ENCODE measurements at regions not wholly inside any gene's neighbourhood (a gene's known extent, or its start where the extent isn't known, plus 50 kb on each side); places are given as distances from the start of the nearest gene placed in this dataset.

DNA sequence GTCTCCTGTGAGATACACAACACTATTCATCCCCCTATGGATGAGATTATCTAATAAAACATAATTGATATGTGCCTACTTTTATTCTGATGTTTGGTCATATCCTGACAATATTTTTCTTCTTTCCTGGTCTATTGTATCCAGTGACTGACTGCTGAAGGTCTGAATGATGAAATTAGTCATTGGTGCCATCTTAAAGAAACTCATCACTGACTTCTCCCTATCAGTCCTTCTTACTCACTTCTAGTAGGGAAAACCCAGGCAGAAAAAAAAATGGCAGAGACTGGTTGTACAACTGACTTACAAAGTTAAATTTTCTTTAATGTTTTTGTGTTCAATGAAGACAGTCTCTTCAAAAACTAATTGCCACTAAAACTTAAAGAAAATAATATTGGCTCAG is 377.4 kb downstream of the HTR7 start:
- DNase-seq (ENCODE audit: low spot score) = no peak

GRCh38 chr10:90481326-90481923 is 376.4 kb downstream of the HTR7 start:
- DNase-seq (ENCODE audit: low spot score) = no peak

DNA sequence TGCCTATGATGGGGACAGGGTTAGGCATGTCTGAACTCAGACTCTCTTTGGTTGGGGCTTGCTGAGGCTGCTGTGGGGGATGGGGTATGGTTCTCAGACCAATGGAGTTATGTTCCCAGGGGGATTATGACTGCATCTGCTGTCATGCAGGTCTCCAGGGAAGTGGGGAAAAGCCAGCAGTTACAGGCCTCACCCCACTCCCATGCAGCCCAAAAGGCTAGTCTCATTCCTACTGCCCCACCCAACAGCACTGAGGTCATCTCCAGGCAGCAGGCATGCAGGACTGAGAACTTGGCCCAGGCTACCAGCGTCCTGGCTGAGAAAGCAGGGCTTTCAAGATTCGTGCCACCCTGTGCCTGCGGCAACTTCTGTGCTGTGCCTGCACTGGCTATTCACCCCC is 373.3 kb downstream of the HTR7 start:
- no peak for DNase-seq (ENCODE audit: low spot score)

DNA sequence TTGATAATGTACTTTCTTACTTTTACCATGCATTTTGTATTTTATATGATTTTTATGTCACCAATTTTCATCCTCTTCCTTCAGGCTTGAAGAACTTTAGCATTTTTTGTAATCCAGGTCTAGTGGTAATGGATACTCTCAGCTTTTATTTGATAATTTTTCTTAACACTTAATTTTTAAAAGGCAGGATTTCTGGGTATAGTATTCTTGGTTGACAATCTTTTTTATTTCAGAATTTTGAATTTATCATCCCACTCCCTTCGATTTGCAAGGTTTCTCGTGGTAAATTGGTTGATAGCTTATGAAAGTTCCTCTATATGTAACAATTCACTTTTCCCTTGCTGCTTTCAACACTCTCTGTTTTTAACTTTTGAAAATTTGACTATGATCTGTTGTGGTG is 363.7 kb downstream of the HTR7 start:
- no peak for DNase-seq (ENCODE audit: low spot score)

DNA sequence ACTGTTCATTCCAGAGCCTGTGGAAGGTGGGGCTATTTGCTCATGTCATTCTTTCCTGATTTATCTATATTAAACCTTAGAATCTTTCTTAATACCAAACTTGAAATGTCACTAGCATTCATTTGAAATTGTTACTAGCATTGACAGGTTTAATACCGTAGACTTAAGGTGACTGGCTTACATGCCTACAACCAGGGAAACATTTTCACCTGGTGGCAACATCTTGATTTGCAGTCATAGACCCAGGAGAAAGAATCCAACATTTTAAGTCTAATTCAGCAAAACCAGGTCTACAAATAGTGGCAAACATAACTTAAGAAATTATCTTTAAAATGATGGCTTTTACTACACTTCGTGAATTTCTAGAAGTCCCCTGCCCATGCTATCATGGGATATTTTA is 353.7 kb downstream of the HTR7 start:
- no peak for DNase-seq (ENCODE audit: low spot score)

DNA sequence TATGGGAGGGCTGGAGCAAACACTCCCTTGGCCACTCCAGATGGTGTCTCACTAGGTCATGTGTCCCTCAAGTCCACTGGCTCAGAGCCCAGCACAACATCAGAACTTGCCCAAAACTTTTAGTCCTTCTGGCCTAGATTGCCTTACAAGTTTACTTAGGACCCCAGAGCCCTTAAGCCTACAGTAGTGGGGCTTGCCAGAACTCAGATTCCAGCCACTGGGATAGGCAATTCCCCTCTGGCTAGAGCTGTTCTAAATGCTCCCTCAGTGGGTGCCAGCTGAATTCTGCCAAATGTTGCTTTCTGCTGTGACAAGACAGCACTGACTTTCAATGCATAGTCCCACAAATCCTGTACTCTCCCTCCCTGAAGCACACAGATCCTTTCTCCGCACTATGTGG is 331.1 kb downstream of the HTR7 start:
- DNase-seq (ENCODE audit: low spot score) = no peak

DNA sequence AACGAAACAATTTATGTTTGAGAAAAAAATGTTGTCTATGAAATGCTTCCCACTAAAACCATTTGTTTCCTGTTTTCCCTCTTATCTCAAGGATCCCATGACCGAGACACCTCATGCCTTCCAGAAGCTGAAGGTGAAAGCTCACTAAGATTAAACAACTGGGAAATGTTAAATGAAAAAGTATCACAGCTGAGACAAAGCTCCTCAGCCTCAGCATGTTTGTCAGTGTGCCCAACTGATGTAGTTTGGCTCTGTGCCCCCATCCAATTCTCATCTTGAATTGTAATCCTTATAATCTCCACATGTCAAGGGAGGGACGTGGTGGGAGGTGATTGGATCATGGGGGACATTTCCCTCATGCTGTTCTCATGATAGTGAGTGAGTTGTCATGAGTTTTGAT is 327.3 kb downstream of the HTR7 start:
- DNase-seq (ENCODE audit: low spot score) = no peak

GRCh38 chr10:90557385-90557784 is 300.5 kb downstream of the HTR7 start:
- no peak for DNase-seq (ENCODE audit: low spot score)

DNA sequence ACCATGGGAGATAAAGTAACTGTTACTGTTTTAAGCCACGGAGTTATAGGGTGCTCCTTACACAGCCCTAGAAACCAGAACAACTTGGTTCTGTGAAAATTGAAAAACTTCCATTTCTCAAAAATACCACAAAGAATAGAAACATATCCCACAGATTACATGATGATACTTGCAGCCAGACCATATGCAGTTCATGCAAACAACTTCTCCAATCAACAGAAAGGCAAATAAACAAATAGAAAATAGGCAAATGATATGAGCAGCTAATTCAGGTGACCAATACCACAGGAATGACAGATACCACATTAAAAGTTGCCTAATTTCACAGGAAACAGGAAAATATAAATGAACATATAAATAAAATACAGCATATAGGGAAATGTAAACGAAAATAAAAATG is 297.5 kb downstream of the HTR7 start:
- no peak for DNase-seq (ENCODE audit: low spot score)

GRCh38 chr10:90561666-90562065 is 296.2 kb downstream of the HTR7 start:
- DNase-seq (ENCODE audit: low spot score) = no peak

GRCh38 chr10:90571481-90572258 is 286.2 kb downstream of the HTR7 start:
- no peak for DNase-seq (ENCODE audit: low spot score)

DNA sequence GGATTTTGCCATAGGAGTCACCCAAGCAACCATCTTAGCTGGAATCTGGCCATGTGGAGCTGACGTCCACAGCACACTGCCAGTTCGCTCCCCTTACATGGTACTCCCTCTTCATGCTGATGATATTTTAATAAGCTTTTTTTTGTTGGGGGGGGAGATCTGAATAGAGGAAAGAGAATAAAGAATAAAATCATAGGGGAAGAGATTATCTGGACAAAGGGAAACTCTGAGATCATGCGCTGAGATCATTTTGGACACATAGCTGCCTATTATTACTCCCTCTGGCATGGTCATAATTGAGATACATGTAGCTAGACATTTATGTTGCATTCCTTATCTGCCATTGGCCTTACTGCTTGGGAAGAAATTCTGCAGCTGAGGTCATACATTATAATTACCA is 282.7 kb downstream of the HTR7 start:
- no peak for DNase-seq (ENCODE audit: low spot score)

GRCh38 chr10:90577569-90577968 is 280.3 kb downstream of the HTR7 start:
- DNase-seq (ENCODE audit: low spot score) = no peak

GRCh38 chr10:90579602-90580242 is 278.1 kb downstream of the HTR7 start:
- DNase-seq (ENCODE audit: low spot score) = no peak

- DNase-seq (ENCODE audit: low spot score) = no peak
These were observed 274.4 kb downstream of the HTR7 start for GRCh38 chr10:90583416-90583815.

DNA sequence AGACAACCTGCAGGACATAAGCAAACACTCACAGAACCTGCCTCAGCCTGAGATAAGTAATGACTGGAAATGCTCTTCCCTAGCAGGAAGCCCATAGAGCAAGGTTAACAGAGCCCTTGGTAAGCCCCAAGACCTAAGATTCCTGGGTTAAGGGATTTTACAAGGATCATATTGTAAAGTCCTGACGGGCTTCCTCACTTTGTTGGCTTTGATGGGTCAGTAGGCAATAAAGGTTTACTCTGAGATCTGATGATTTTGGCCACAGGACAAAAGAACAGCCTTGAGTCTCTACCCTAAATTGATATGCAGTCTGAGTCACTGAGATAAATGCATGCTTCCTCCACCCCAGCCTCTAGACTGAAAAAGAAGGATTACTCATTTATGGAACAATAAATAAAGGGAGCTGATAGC is 270.8 kb downstream of the HTR7 start:
- DNase-seq (ENCODE audit: low spot score) = no peak

- no peak for DNase-seq (ENCODE audit: low spot score)
These were observed 270.3 kb downstream of the HTR7 start for GRCh38 chr10:90587561-90587960.

GRCh38 chr10:90588222-90588621 is 269.6 kb downstream of the HTR7 start:
- DNase-seq (ENCODE audit: low spot score) = no peak

DNA sequence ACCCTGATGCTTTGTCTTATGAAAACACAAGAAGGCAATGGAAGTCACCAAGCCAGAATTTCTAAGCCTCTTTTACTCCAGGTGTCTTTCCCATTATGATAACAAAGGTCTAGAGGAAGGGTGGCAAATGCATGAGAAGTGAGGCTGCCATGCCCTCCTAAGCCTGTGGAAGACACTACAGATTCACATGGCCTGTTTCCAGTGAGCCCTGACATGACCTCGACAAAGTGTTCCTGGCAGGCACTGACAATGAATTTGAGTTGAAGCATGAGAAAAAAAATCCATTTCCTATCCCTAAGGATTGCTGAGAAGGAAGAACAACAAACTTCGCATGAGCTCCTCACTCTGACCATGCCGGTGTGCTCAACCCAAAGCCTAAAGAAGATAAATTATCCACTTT is 268.0 kb downstream of the HTR7 start:
- no peak for DNase-seq (ENCODE audit: low spot score)

DNA sequence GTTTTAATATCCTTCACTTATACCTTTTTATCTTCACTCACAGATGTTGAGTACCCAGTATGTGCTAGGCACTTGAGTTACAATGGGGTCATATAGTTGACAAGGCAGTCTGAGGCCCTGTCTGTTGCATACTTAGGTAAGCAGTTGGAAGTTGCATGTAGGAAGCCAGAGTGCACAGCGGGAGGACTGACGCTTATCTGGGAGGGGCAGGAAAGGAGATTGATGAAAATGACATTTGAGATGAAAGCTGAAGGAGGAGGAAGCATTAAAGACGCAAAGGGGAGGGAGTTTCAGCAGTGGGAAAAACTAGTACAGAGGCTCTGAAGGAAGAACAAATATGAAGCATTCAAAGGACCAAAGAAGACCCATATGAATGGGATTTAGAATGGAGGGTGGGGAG is 266.2 kb downstream of the HTR7 start:
- no peak for DNase-seq (ENCODE audit: low spot score)

DNA sequence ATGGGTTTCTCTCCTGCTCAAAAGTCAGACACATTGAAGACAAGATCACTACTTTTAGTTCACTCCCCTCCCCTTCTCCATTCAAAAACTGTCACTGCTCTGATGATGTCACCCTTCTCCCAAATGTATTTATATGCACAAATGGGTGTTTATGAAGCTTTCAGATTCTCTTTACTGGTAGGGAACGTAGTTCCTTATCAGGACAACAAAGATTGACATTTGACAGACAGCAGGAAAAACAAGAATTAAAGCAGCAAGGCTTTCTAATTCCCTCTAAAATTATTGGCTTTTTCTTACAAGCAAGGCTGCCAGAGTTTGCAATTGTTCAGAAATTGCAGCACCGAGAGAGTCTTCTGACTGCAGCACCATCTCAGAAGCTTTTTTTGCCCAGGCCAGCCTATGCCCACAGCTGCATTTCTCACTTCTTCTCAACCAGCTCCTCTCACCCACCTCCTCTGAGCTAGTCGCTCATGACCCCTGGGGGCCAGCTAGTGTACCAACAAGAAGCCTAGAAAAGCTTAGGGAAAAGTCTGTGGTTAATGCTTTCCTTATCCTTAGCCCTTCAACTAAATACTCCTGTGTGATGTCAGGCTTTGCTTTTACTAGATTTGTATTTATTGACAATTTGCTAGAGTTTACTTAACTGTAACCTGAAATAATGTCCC is 265.1 kb downstream of the HTR7 start:
- DNase-seq (ENCODE audit: low spot score) = no peak

GRCh38 chr10:90598513-90598912 is 259.3 kb downstream of the HTR7 start:
- DNase-seq (ENCODE audit: low spot score) = no peak

Data from GM03348 (cell line).